ENCODE measurements at regions not wholly inside any gene's neighbourhood (a gene's known extent, or its start where the extent isn't known, plus 50 kb on each side); places are given as distances from the start of the nearest gene placed in this dataset.

- DNase-seq: no peak
These were observed 91.1 kb downstream of the LINGO1 start for GRCh38 chr15:77541421-77542181.

- DNase-seq: no peak
These were observed 92.2 kb downstream of the LINGO1 start for GRCh38 chr15:77540312-77541060.

- DNase-seq: no peak
These were observed 93.8 kb downstream of the LINGO1 start for GRCh38 chr15:77538793-77539497.

GRCh38 chr15:77538027-77538451 is 94.7 kb downstream of the LINGO1 start:
- DNase-seq: no peak

GRCh38 chr15:77537006-77537405 is 95.7 kb downstream of the LINGO1 start:
- no peak for DNase-seq

GRCh38 chr15:77535845-77536244 is 96.9 kb downstream of the LINGO1 start:
- DNase-seq: no peak
